PC-9 (cell line): ENCODE measurements at regions not wholly inside any gene's neighbourhood (a gene's known extent, or its start where the extent isn't known, plus 50 kb on each side); places are given as distances from the start of the nearest gene placed in this dataset.

Source experiments
- BruUV-seq: library from RNA; stranded (reverse); fragments of 400-500 nt; replicated peaks from 2 replicates; lab custom pipeline; 2021; lab: Mats Ljungman, UMichigan
- CTCF ChIA-PET: fragments of 300-600 bp; sonication (Branson Sonifier 250); formaldehyde crosslinking; loops from one replicate; lab custom pipeline; 2022; ENCODE audit warnings: antibody characterized with exemption; lab: Charles Lee
- POLR2A ChIA-PET: fragments of 300-600 bp; sonication (Branson Sonifier 250); formaldehyde crosslinking; loops from one replicate; lab custom pipeline; 2022; ENCODE audit warnings: antibody characterized with exemption; ENCODE audit not compliant: unreplicated experiment; lab: Charles Lee
- DNase-seq, 2 experiments: peaks; one replicate each; pipeline versions ENCODE4 v3.0.0 to v3.0.0-alpha.2; 2015 to 2022; ENCODE audit warnings: mixed read lengths in 1 of 2
- H2AFZ ChIP-seq: fragments of 200-600 bp; sonication (generic); 2 replicates; pipeline ENCODE4 v1.8.1; 2017; ENCODE audit warnings: antibody characterized with exemption
- H3F3A ChIP-seq: fragments of 200-600 bp; sonication (generic); 2 replicates; pipeline ENCODE4 v1.8.1; 2017; ENCODE audit warnings: antibody characterized with exemption, mild to moderate bottlenecking, low read depth; ENCODE audit not compliant: insufficient read depth
- H3K27ac ChIP-seq: fragments of 200-600 bp; sonication (generic); 2 replicates; pipeline ENCODE4 v1.6.1; 2016; ENCODE audit warnings: mixed run types
- H3K27me3 ChIP-seq: fragments of 200-600 bp; sonication (generic); 2 replicates; pipeline ENCODE4 v1.6.1; 2016; ENCODE audit warnings: low read depth, mixed run types; ENCODE audit not compliant: insufficient read depth
- H3K36me3 ChIP-seq: fragments of 200-600 bp; sonication (generic); 2 replicates; pipeline ENCODE4 v1.6.1; 2016; ENCODE audit warnings: low read depth, mixed run types
- H3K4me1 ChIP-seq: fragments of 200-600 bp; sonication (generic); replicated peaks from 2 replicates; pipeline ENCODE4 v1.6.1; 2016; ENCODE audit warnings: mixed run types; ENCODE audit not compliant: insufficient read depth
- H3K4me2 ChIP-seq: fragments of 200-600 bp; sonication (generic); 2 replicates; pipeline ENCODE4 v1.6.1; 2017; ENCODE audit warnings: mixed run types
- H3K4me3 ChIP-seq: fragments of 200-600 bp; sonication (generic); 2 replicates; pipeline ENCODE4 v1.6.1; 2016; ENCODE audit warnings: mixed run types
- H3K79me2 ChIP-seq: fragments of 200-600 bp; sonication (generic); 2 replicates; pipeline ENCODE4 v1.6.1; 2017; ENCODE audit warnings: low read depth, mixed run types
- H3K9me2 ChIP-seq: fragments of 200-600 bp; sonication (generic); 2 replicates; pipeline ENCODE4 v1.8.1; 2017; ENCODE audit warnings: mild to moderate bottlenecking; ENCODE audit not compliant: insufficient read depth
- H3K9me3 ChIP-seq: fragments of 200-600 bp; sonication (generic); 2 replicates; pipeline ENCODE4 v1.8.1; 2016; ENCODE audit warnings: low read depth; ENCODE audit not compliant: insufficient read depth
- H4K20me1 ChIP-seq: fragments of 200-600 bp; sonication (generic); 2 replicates; pipeline ENCODE4 v1.8.1; 2017; ENCODE audit not compliant: insufficient read depth
- EZH2 ChIP-seq: fragments of 200-600 bp; sonication (generic); IDR thresholded peaks from 2 replicates; pipeline ENCODE4 v1.8.0; 2017; ENCODE audit warnings: antibody characterized with exemption, low read depth
- intact Hi-C: fragments of 100-400 bp; cut with micrococcal nuclease; formaldehyde crosslinking; loops from one replicate; pipeline ENCODE4 v1.10.0; 2022; ENCODE audit not compliant: unreplicated experiment
- TF ChIP-seq, protein P1 (sequence below): fragments of 200-600 bp; sonication (generic); conservative IDR thresholded peaks from 2 replicates; pipeline ENCODE4 v1.6.1; 2017; ENCODE audit warnings: mixed run types, antibody characterized with exemption, mild to moderate bottlenecking, moderate library complexity

GRCh38 chr4:74873545-74874301 is 59.2 kb upstream of the PARM1 start:
- Histone ChIP-seq H2AFZ (no peak overlapping the region), H3K9me3 (no peaks in the 10 kb centered on the region), H3K36me3 (no peaks in the 10 kb centered on the region), H3K4me1 (no peaks in the 10 kb centered on the region), H3F3A (no peaks in the 10 kb centered on the region), H4K20me1 (no peaks in the 10 kb centered on the region), H3K27ac (no peak overlapping the region), H3K9me2 (no peaks in the 10 kb centered on the region), H3K27me3 (no peaks in the 10 kb centered on the region), H3K4me2 (no peak overlapping the region), H3K4me3 (no peak overlapping the region), H3K79me2 (no peaks in the 10 kb centered on the region)
- no TSS peak for BruUV-seq
- no peak for DNase-seq
- intact Hi-C loops, result loop anchor here (5.0 kb wide), 1 partner anchor 551 kb away; no protein-coding TSS in a partner anchor
- ChIA-PET CTCF (interaction anchor here (0.6 kb wide), 1 partner anchor 131 kb away, joined by 3 read pairs; no protein-coding TSS in a partner anchor), POLR2A (no interaction called here)
- TF ChIP-seq, protein P1, sequence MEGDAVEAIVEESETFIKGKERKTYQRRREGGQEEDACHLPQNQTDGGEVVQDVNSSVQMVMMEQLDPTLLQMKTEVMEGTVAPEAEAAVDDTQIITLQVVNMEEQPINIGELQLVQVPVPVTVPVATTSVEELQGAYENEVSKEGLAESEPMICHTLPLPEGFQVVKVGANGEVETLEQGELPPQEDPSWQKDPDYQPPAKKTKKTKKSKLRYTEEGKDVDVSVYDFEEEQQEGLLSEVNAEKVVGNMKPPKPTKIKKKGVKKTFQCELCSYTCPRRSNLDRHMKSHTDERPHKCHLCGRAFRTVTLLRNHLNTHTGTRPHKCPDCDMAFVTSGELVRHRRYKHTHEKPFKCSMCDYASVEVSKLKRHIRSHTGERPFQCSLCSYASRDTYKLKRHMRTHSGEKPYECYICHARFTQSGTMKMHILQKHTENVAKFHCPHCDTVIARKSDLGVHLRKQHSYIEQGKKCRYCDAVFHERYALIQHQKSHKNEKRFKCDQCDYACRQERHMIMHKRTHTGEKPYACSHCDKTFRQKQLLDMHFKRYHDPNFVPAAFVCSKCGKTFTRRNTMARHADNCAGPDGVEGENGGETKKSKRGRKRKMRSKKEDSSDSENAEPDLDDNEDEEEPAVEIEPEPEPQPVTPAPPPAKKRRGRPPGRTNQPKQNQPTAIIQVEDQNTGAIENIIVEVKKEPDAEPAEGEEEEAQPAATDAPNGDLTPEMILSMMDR, result no peak
- no peak for TF ChIP-seq EZH2

GRCh38 chr4:74858921-74859562 is 64.7 kb upstream of the BTC start:
- intact Hi-C loops, result no loop called here
- Histone ChIP-seq H4K20me1 (no peaks in the 10 kb centered on the region), H3K9me3 (no peaks in the 10 kb centered on the region), H3K9me2 (no peaks in the 10 kb centered on the region), H3K27ac (no peak overlapping the region), H2AFZ (no peak overlapping the region), H3K4me3 (no peak overlapping the region), H3F3A (no peaks in the 10 kb centered on the region), H3K4me1 (peaks cover 10% of the 10 kb centered on the region), H3K79me2 (no peaks in the 10 kb centered on the region), H3K36me3 (no peaks in the 10 kb centered on the region), H3K4me2 (no peak overlapping the region), H3K27me3 (no peaks in the 10 kb centered on the region)
- POLR2A ChIA-PET, result no interaction called here
- no TSS peak for BruUV-seq
- DNase-seq, result no peak
- TF ChIP-seq EZH2, result no peak
- TF ChIP-seq, protein P1, result no peak
- CTCF ChIA-PET, result no interaction called here

DNA sequence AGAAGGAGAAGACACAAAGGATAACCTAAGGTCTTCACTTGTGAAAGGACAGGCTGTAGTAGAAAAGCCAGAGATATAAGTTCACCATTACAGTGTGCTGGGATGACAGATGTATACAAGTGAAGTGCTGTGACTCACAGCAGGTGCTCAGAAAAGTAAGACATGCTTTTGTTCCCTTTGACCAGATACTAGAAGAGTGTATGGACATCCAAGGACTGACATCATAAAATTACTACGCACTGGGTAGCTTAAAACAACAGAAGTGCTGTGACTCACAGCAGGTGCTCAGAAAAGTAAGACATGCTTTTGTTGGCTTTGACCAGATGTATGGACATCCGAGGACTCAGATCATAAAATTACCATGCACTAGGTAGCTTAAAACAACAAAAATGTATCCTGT is 61.6 kb upstream of the BTC start:
- ChIA-PET POLR2A (interaction anchor here (0.6 kb wide), 1 partner anchor 860 kb away, joined by 3 read pairs; no protein-coding TSS in a partner anchor), CTCF (no interaction called here)
- no peaks in the 10 kb centered on the region for H3K9me2 ChIP-seq
- no peak overlapping the region for H3K27ac ChIP-seq
- no peak overlapping the region for H2AFZ ChIP-seq
- H3K79me2 ChIP-seq, result no peaks in the 10 kb centered on the region
- peak in 1 of 2 experiments; percentile 46 for DNase-seq
- no peaks in the 10 kb centered on the region for H3K9me3 ChIP-seq
- peaks cover 5% of the 10 kb centered on the region for H3K4me1 ChIP-seq
- H3K4me2 ChIP-seq, result no peak overlapping the region
- no peaks in the 10 kb centered on the region for H3K36me3 ChIP-seq
- no peaks in the 10 kb centered on the region for H3K27me3 ChIP-seq
- H3F3A ChIP-seq, result no peaks in the 10 kb centered on the region
- H4K20me1 ChIP-seq, result no peaks in the 10 kb centered on the region
- BruUV-seq, result no TSS peak
- no peak overlapping the region for H3K4me3 ChIP-seq
- intact Hi-C loops, result no loop called here
- TF ChIP-seq, protein P1, result no peak
- no peak for TF ChIP-seq EZH2
